Small intestine (tissue), 7 donors: ENCODE measurements at regions not wholly inside any gene's neighbourhood (a gene's known extent, or its start where the extent isn't known, plus 50 kb on each side); places are given as distances from the start of the nearest gene placed in this dataset.

Experiments
- DNase-seq, 2 donors: peaks; one replicate each; pipeline versions ENCODE4 v3.0.0 to v3.0.0-alpha.2; 2013
- FAIRE-seq: peaks from 2 replicates; lab custom pipeline; 2012; peaks lifted over from hg19 to GRCh38; lab: Jason Lieb, UNC
- H3K27ac ChIP-seq, 3 donors: one replicate each; pipeline ENCODE4 v1.5.1; 2013; ENCODE audit warnings: low read length in 2 of 3, mild to moderate bottlenecking in 2 of 3, control low read depth in 1 of 3, inconsistent platforms in 1 of 3, low read depth in 1 of 3, moderate library complexity in 1 of 3
- H3K27me3 ChIP-seq, 3 donors: one replicate each; pipeline ENCODE4 v1.6.1; 2013; ENCODE audit warnings: low read length in 3 of 3, inconsistent platforms in 1 of 3; ENCODE audit not compliant: control insufficient read depth in 3 of 3, insufficient read depth in 3 of 3
- H3K36me3 ChIP-seq, 3 donors: one replicate each; pipeline ENCODE4 v1.6.1; 2013; ENCODE audit warnings: low read length in 3 of 3, inconsistent platforms in 1 of 3, low read depth in 1 of 3, mild to moderate bottlenecking in 1 of 3, moderate library complexity in 1 of 3; ENCODE audit not compliant: control insufficient read depth in 3 of 3, insufficient read depth in 2 of 3
- H3K4me1 ChIP-seq, 3 donors: one replicate each; pipeline ENCODE4 v1.6.1; 2013; ENCODE audit warnings: low read length in 2 of 3, inconsistent platforms in 1 of 3, low read depth in 1 of 3, mild to moderate bottlenecking in 1 of 3, moderate library complexity in 1 of 3; ENCODE audit not compliant: control insufficient read depth in 3 of 3, insufficient read depth in 2 of 3
- H3K4me3 ChIP-seq, 3 donors: one replicate each; pipeline ENCODE4 v1.5.1; 2013; ENCODE audit warnings: low read length in 3 of 3, control low read depth in 1 of 3, inconsistent platforms in 1 of 3, low read depth in 1 of 3, mild to moderate bottlenecking in 1 of 3, moderate library complexity in 1 of 3
- H3K9me3 ChIP-seq, 2 donors: one replicate each; pipeline ENCODE4 v1.6.1; 2013; ENCODE audit warnings: low read depth in 1 of 2, low read length in 1 of 2; ENCODE audit not compliant: control insufficient read depth in 2 of 2, insufficient read depth in 1 of 2
- WGBS, 3 donors: extraction: QIAGEN DNeasy Blood & Tissue Kit; methylation state at CpG; one replicate each; pipeline ENCODE4 v1.1.7; 2013; 5-methylcytosine and 5-hydroxymethylcytosine counted together
- donor health status: healthy with polysubstance abuse.
- donor health status: control.
- donor health status: control.
- donor health status: Bipolar disorder and iron deficiency.
- donor health status: healthy.

DNA sequence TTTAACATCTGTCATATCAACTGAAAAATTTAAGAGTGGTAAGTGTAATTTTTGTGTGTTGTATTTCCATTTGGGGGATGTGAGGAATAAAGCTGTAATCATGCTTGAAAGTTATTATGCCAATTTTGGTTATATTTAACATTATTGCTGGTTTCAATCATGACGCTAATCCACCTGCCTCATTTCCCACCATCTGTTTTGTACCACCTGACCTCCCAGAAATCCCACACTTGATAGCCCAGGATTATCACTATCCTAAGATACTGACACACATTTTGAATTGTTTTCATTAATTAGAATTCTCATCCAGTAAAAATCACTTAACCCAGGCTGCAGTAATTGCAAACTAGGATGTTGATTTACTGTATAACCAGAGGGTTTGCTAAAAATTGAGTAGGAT, 1119.8 kb downstream of the AACS start:
- H3K4me1 ChIP-seq, result no peaks in the 10 kb centered on the region
- no peak overlapping the region for H3K27ac ChIP-seq
- peaks cover 0 to 2% (median 0%) of the 10 kb centered on the region in 3 donors for H3K27me3 ChIP-seq
- no peak for FAIRE-seq
- DNase-seq, result no peak
- 87 to 96% (median 95%) methylated on average over 1 of the region's 1 CpG for WGBS, 3 donors
- H3K4me3 ChIP-seq, result no peak overlapping the region
- no peaks in the 10 kb centered on the region for H3K36me3 ChIP-seq
- H3K9me3 ChIP-seq, result peaks cover 2 to 4% of the 10 kb centered on the region in 2 donors

DNA sequence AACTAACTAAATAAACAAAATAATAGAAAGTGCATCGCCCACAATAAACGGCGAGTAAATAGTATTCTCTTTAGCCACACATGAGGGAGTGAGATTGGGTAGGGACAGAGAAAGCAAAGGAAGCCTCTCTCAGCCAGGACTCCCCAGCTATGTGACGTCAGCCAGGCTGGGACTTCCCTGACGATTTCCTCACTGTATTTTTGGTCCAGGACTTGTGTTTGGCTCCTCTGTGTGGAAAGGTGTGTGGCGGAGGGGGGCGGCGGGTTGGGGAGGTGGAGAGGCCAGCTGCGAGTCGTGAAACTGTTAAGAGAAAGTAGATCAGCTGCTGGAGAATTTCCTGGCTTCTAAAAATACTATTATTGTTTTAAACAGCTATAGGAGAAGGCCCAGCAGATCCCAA, 1124.6 kb downstream of the AACS start:
- H3K27me3 ChIP-seq, result peaks cover 0 to 21% (median 2%) of the 10 kb centered on the region in 3 donors
- 62 to 78% (median 71%) methylated on average over 10 of the region's 10 CpGs for WGBS, 3 donors
- H3K36me3 ChIP-seq, result no peaks in the 10 kb centered on the region
- no peak overlapping the region for H3K27ac ChIP-seq
- no peak for FAIRE-seq
- no peak overlapping the region for H3K4me3 ChIP-seq
- no peaks in the 10 kb centered on the region for H3K9me3 ChIP-seq
- no peaks in the 10 kb centered on the region for H3K4me1 ChIP-seq
- no peak for DNase-seq

DNA sequence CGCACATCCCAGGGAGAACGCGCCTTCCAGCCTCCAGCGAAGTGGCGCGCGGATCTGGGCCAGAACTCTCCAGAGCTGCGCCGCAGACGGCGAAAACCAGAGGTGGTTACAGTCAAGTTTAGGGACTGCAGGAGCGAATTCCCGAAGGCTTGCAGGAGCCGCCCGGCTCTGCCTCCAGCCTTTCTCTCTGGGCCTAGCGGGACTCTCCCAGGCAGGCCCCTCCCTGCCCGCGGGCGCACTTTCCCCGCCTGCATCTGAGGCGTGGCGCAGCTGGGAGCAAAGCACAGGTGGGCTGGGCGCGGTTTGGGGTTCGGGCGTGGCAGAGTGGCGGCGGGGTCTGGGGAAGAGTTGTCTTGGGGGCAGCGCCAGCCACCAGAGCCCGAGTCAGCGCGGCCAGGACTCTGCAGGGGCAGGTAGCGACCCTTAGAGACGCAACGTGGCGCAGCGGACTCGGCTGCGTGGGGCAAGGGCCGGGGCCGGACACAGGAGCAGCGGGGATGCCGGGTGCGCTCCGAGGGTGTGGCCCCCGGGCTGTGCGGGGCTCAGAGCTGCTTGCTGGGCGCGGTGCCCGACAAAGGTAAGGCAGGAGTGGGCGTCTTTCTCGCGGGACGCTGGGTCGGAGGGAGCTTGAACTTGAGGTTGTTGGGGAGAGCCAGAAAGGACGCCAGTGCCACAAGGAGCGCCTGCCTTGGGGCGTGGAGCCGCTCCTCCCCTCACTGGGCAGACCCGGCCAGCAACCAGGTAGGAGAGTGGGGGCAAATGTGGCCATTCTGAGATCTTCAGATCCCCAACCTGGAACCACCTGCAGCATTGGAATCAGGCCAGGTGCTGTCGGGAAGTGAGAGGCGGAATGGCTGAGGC, 1126.0 kb downstream of the AACS start:
- no peaks in the 10 kb centered on the region for H3K9me3 ChIP-seq
- no peak for DNase-seq
- H3K4me1 ChIP-seq, result no peaks in the 10 kb centered on the region
- H3K27me3 ChIP-seq, result peaks cover 0 to 21% (median 2%) of the 10 kb centered on the region in 3 donors
- WGBS, 3 donors, result 9 to 30% (median 27%) methylated on average over 53 to 62 of the region's 62 CpGs
- no peak overlapping the region for H3K27ac ChIP-seq
- H3K36me3 ChIP-seq, result no peaks in the 10 kb centered on the region
- no peak overlapping the region for H3K4me3 ChIP-seq
- no peak for FAIRE-seq

- Histone ChIP-seq H3K9me3 (no peaks in the 10 kb centered on the region), H3K4me3 (no peak overlapping the region), H3K27me3 (peaks cover 0 to 21% (median 2%) of the 10 kb centered on the region in 3 donors), H3K4me1 (no peaks in the 10 kb centered on the region), H3K36me3 (no peaks in the 10 kb centered on the region), H3K27ac (no peak overlapping the region)
- 79 to 84% (median 82%) methylated on average over 13 of the region's 13 CpGs for WGBS, 3 donors
- FAIRE-seq (no peak), DNase-seq (no peak)
Observed at GRCh38 chr12:126191949-126192348, 1126.7 kb downstream of the AACS start.

DNA sequence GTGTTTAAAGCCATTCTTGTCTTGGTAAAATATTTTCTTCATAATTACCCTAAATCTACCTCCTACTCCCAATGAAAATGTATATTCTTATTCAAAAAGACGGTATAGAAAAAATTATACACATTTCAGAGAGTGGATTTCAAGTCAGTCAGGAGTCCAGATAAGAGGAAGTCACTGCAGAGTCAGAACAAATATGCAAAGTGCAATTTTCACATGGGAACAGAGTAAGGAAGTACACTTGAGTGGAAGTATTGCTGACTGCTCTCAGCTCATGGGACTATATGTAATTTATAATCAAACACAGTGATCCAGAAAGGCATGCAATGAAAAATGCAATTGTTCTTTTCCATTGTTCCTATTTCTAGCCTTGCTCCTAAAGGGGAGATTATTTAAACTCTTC, 1128.0 kb downstream of the AACS start:
- no peak for FAIRE-seq

GRCh38 chr12:126196263-126196662, 1131.0 kb downstream of the AACS start:
- H3K27ac ChIP-seq, result no peak overlapping the region
- FAIRE-seq (no peak), DNase-seq (no peak)
- no peaks in the 10 kb centered on the region for H3K4me1 ChIP-seq
- H3K4me3 ChIP-seq, result no peak overlapping the region
- H3K27me3 ChIP-seq, result peaks cover 0 to 11% (median 0%) of the 10 kb centered on the region in 3 donors
- H3K36me3 ChIP-seq, result no peaks in the 10 kb centered on the region
- H3K9me3 ChIP-seq, result no peaks in the 10 kb centered on the region
- WGBS, 3 donors, result 89 to 98% (median 97%) methylated on average over 1 of the region's 1 CpG

More for the DNA sequence above, 1128.0 kb downstream of the AACS start:
- Histone ChIP-seq H3K4me3 (no peak overlapping the region), H3K27ac (no peak overlapping the region), H3K4me1 (no peaks in the 10 kb centered on the region), H3K9me3 (no peaks in the 10 kb centered on the region), H3K27me3 (peaks cover 0 to 21% (median 2%) of the 10 kb centered on the region in 3 donors), H3K36me3 (no peaks in the 10 kb centered on the region)
- 63 to 79% (median 73%) methylated on average over 1 of the region's 1 CpG for WGBS, 3 donors
- DNase-seq, result no peak

DNA sequence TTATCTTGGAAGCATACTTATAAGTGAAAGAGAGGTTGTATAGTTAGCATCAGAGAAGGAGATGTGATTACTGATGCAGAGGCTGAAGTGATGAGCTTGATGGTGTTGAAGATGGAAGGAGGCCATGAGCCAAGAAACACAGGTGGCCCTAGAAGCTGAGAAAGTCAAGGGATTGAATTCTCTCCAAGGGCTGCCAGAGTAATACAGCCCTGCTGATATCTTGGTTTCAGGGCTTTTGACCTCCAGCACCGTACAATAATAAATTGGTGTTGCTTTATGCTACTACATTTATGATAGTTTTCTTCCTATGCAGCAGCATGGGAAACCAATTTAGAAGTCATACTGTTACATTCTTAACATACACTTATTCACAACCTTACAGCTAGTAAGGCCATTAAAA, 1133.3 kb downstream of the AACS start:
- FAIRE-seq, result no peak
- no peak overlapping the region for H3K4me3 ChIP-seq
- H3K27me3 ChIP-seq, result no peaks in the 10 kb centered on the region
- 58 to 86% (median 75%) methylated on average over 1 of the region's 1 CpG for WGBS, 3 donors
- H3K4me1 ChIP-seq, result no peaks in the 10 kb centered on the region
- DNase-seq, result no peak
- no peaks in the 10 kb centered on the region for H3K9me3 ChIP-seq
- no peak overlapping the region for H3K27ac ChIP-seq
- no peaks in the 10 kb centered on the region for H3K36me3 ChIP-seq

GRCh38 chr12:126198966-126199692, 1133.9 kb downstream of the AACS start:
- Histone ChIP-seq H3K27ac (no peak overlapping the region), H3K4me3 (no peak overlapping the region), H3K9me3 (no peaks in the 10 kb centered on the region), H3K4me1 (no peaks in the 10 kb centered on the region), H3K36me3 (no peaks in the 10 kb centered on the region), H3K27me3 (no peaks in the 10 kb centered on the region)
- 82 to 86% (median 83%) methylated on average over 6 of the region's 6 CpGs for WGBS, 3 donors
- FAIRE-seq (no peak), DNase-seq (no peak)
